WTC11 (cell line): ENCODE measurements at regions not wholly inside any gene's neighbourhood (a gene's known extent, or its start where the extent isn't known, plus 50 kb on each side); places are given as distances from the start of the nearest gene placed in this dataset.

ENCODE experiments used
- ESRRA ChIP-seq: sonication (generic); formaldehyde crosslinking; IDR thresholded peaks from 2 replicates; pipeline ENCODE4 v1.8.1; 2022; ENCODE audit warnings: mild to moderate bottlenecking, missing genetic modification reagents, borderline replicate concordance
- OVOL2 ChIP-seq: fragments of 250-450 bp; sonication (Bioruptor Pico); IDR thresholded peaks from 2 replicates; pipeline ENCODE4 v1.9.0; 2021; ENCODE audit warnings: mild to moderate bottlenecking, borderline replicate concordance
- SMAD3 ChIP-seq: sonication (generic); formaldehyde crosslinking; IDR thresholded peaks from 2 replicates; pipeline ENCODE4 v1.8.0; 2022; ENCODE audit warnings: missing genetic modification reagents, mild to moderate bottlenecking, borderline replicate concordance
- SMAD4 ChIP-seq: sonication (generic); formaldehyde crosslinking; IDR thresholded peaks from 2 replicates; pipeline ENCODE4 v1.8.0; 2022; ENCODE audit warnings: mild to moderate bottlenecking, missing genetic modification reagents
- TEAD4 ChIP-seq: sonication (generic); formaldehyde crosslinking; IDR thresholded peaks from 2 replicates; pipeline ENCODE4 v1.8.0; 2022; ENCODE audit warnings: mild to moderate bottlenecking, missing genetic modification reagents
- TF ChIP-seq, protein P1 (sequence below): fragments of 200-600 bp; IDR thresholded peaks from 2 replicates; pipeline ENCODE4 v1.8.0; 2022; ENCODE audit warnings: antibody characterized with exemption
- TF ChIP-seq, protein P2 (sequence below): fragments of 250-450 bp; sonication (Bioruptor Pico); IDR thresholded peaks from 2 replicates; pipeline ENCODE4 v1.9.0; 2021; ENCODE audit warnings: mild to moderate bottlenecking
- TF ChIP-seq, protein P3 (sequence below): sonication (generic); formaldehyde crosslinking; IDR thresholded peaks from 2 replicates; pipeline ENCODE4 v1.8.0; 2022; ENCODE audit warnings: mild to moderate bottlenecking, missing genetic modification reagents
- TF ChIP-seq, protein P4 (sequence below): sonication (generic); formaldehyde crosslinking; IDR thresholded peaks from 2 replicates; pipeline ENCODE4 v1.8.1; 2023; ENCODE audit warnings: mild to moderate bottlenecking, missing genetic modification reagents, moderate library complexity

DNA sequence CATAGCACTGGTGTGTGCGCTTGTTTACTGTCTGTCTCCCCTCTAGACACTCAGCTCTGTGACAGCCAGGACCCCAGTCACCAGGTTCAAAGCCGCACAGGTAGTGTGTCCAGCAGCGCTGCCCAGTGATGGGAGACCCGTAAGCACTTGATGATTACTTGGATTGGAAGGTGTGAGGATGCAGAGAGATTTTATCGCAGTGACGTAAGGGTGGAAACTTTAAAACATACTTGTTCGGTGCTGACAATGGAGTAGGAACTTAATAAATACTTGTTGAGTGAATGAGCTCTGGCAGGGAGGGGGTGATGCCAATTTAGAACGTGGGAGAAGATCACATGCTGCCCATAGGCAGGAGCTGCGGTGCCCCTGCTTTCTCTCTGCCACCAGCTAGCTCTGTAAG lies 99.2 kb upstream of the PITX1 start:
- TF ChIP-seq ESRRA = no peak
- no peak for TF ChIP-seq TEAD4 (CRISPR knock-in tag)
- TF ChIP-seq, protein P1, sequence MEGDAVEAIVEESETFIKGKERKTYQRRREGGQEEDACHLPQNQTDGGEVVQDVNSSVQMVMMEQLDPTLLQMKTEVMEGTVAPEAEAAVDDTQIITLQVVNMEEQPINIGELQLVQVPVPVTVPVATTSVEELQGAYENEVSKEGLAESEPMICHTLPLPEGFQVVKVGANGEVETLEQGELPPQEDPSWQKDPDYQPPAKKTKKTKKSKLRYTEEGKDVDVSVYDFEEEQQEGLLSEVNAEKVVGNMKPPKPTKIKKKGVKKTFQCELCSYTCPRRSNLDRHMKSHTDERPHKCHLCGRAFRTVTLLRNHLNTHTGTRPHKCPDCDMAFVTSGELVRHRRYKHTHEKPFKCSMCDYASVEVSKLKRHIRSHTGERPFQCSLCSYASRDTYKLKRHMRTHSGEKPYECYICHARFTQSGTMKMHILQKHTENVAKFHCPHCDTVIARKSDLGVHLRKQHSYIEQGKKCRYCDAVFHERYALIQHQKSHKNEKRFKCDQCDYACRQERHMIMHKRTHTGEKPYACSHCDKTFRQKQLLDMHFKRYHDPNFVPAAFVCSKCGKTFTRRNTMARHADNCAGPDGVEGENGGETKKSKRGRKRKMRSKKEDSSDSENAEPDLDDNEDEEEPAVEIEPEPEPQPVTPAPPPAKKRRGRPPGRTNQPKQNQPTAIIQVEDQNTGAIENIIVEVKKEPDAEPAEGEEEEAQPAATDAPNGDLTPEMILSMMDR = no peak
- TF ChIP-seq, protein P2, sequence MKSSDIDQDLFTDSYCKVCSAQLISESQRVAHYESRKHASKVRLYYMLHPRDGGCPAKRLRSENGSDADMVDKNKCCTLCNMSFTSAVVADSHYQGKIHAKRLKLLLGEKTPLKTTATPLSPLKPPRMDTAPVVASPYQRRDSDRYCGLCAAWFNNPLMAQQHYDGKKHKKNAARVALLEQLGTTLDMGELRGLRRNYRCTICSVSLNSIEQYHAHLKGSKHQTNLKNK (CRISPR knock-in tag) = no peak
- TF ChIP-seq, protein P3, sequence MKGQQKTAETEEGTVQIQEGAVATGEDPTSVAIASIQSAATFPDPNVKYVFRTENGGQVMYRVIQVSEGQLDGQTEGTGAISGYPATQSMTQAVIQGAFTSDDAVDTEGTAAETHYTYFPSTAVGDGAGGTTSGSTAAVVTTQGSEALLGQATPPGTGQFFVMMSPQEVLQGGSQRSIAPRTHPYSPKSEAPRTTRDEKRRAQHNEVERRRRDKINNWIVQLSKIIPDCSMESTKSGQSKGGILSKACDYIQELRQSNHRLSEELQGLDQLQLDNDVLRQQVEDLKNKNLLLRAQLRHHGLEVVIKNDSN (CRISPR knock-in tag) = no peak
- TF ChIP-seq, protein P4, sequence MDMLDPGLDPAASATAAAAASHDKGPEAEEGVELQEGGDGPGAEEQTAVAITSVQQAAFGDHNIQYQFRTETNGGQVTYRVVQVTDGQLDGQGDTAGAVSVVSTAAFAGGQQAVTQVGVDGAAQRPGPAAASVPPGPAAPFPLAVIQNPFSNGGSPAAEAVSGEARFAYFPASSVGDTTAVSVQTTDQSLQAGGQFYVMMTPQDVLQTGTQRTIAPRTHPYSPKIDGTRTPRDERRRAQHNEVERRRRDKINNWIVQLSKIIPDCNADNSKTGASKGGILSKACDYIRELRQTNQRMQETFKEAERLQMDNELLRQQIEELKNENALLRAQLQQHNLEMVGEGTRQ (CRISPR knock-in tag) = no peak
- no peak for TF ChIP-seq SMAD3 (CRISPR knock-in tag)
- TF ChIP-seq SMAD4 (CRISPR knock-in tag) = no peak
- TF ChIP-seq OVOL2 (CRISPR knock-in tag) = no peak
